AG08395 (cell line): ENCODE measurements at regions not wholly inside any gene's neighbourhood (a gene's known extent, or its start where the extent isn't known, plus 50 kb on each side); places are given as distances from the start of the nearest gene placed in this dataset.
"Not testable (repeated sequence)": the region's sequence is repeated elsewhere in the genome, so short reads cannot be mapped to it uniquely, and the experiment has no call there.

Source experiments
- DNase-seq: peaks from one replicate; pipeline ENCODE4 v3.0.0; 2012; ENCODE audit warnings: mixed read lengths, low spot score

DNA sequence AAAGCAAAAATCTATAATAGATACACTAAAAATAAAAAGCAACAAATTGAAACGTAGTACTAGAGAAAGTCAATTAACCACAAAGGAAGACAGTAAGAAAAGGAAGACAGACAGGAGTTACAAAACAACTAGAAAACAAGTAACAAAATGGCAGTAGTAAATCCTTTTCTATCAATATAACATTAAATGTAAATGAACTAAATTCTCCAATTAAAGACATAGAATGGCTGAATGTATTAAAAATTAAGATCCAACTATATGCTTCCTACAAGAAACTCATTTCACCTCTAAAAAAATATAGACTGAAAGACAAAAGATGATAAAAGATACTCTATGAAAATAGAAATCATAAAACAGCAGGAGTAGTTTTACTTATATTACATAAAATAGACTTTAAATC is 79.1 kb downstream of the CTH start:
- DNase-seq: no peak

DNA sequence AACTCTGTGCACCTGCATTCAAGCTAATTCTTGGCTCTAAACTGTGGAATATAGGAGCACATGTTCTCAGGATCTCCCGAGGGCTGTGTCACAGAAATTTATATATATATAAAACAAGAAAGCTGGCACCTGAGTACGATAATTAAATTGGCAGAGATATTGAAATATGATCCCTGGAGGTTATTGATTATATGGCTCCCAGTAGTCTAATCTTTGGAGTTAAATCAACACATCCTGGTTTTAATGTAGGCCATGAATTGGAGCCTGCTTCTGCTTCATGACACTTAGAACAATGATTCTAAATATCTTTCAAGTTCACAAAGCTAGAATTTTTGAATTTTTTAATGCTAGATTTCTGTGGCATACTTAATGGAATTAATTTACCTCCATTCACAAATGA is 84.3 kb downstream of the CTH start:
- no peak for DNase-seq

DNA sequence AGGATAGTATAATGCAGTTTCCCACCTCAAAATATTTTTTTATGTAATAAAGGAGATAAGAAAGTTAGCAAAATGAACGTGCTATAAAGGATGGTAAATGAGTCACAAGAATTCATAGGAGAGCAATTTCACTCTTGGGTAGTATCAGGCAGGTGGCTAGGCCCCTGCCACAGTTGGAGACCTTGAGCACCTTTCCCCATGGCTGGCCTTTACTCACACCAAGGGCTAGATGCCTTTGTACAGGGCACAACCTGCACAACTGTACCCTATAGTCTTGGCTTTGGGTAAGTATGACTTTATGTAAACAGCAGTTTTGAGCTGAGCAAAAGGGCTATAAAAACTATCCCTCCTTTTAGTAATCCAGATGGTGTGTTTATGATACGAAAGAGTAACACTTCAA is 85.1 kb downstream of the CTH start:
- DNase-seq: no peak

DNA sequence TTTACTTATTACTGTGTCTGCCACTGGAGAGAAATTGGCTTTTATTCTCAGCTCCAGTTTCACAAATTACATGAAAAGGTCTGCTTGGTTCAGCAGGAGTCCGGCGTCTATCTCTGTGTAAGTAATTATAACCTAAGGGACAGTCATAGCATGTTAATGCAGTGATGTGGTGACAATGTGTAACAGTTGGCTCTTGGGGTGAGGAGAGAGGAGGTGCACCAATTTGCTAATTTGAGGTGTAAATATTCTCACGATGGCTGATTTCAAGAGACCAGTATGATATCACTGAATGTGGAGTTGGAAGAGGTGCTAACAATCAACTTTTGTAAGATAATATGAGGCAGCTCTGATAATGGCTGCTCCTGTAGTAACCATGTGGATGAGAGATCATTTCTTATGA is 86.1 kb downstream of the CTH start:
- no peak for DNase-seq

DNA sequence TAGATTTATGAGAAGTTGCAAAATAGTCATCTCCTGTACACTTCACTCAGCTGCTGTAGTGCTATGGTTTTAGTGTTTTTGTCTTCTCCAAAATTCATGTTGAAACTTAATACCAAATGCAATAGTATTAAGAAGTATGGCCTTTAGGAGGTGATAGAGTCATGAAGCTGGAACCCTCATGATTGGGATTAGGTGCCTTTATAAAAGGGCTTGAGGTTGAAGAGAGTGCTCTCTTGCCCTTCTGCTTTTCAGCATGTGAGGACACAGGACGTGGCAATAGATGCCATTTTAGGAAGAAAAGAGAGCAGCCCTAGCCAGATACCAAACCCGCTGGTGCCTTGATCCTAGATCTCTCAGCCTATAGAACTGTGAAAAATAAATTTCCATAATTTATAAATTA is 87.6 kb downstream of the CTH start:
- no peak for DNase-seq

DNA sequence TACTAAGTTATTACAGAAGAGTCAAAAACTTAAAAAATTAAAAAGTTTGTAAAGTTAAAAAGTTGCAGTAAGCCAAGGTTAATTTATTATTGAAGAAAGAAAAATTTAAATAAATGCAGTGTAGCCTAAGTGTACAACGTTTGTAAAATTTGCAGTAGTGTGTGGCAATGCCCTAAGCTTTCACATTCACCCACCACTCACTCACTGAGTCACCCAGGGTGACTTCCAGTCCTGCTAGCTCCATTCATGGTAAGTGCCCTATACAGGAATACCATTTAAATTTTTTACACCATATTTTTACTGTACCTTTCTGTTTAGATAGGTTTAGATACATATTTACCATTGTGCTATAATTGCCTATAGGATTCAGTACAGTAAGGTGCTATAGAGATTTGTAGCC is 88.6 kb downstream of the CTH start:
- no peak for DNase-seq

DNA sequence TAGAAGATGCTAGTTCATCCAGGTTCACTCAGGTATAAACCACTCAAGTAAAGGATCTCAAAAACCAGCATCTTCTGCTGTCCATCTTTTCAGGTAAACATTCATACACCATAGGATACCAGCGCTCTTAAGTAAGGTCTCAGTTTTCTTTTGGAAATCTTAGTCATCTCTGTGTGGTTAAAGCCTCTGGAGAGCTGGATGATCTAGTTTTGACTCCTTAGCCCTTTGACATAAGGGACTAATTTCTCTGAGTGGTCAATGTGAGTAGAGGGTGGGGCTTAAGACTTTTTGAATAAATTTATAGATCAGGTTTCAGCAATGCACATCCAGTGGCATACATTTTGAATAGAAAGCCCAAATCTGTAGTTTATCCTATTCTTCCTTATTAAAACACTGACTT is 92.3 kb downstream of the CTH start:
- DNase-seq: peak; percentile 25

DNA sequence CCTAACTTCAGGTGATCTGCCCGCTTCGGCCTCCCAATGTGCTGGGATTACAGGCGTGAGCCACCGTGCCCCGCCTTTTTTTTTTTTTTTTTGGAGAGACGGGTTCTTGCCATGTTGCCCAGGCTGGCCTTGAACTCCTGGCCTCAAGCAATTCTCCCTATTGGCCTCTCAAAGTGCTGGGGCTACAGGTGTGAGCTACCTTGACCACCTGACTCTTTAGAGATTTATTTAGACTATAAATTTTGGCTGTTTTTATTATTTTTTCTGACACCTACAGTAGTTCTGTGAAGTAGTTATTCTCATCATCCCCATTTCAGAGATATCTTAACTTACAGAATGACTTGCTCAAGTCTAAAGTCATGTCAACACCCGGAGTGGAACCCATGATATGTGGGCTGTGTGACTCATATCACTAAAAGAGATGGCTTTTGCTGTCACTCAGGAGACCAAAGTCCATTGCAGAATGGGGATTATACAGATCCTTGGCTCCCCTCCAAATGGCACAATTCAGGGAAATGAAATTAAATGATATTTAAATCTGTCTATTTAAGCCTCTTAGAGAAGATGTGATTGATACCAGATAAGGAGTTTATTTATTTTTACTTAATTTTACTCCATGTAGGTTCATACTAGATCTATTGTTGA is 93.2 kb downstream of the CTH start:
- DNase-seq: peak; percentile 15

DNA sequence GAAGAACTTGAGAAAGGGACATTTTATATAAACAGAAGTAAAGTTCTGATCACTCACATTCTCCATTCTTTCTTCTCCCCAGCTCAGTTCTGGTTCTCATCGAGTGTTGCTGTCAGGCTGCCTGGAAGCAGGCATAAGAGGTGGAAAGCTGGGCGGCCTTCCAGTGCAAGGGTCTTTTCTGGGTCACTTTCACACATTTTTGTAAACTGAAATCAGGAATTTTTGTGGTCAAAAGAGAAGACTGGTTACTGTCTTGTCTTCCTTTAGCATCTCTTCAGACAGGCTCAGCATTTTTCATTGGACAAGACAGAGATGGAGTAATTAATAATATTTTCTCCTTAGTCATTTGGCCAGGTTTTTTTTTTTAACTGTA is 93.7 kb downstream of the CTH start:
- peak; percentile 67 for DNase-seq

DNA sequence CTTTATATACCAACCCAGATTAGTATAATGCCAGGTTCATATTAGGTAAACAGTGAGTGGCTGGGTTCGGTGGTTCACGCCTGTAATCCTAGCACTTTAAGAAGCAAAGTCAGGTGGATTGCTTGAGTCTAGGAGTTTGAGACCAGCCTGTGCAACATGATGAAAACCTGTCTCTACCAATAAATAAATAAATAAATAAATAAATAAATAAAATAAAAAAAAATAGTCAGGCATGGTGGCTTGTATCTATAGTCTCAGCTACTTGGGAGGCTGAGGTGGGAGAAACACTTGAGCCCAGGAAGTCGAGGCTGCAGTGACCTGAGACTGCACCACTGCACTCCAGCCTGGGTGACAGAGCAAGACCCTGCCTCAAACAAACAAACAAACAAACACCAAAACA is 96.9 kb downstream of the CTH start:
- DNase-seq: not testable (repeated sequence)

DNA sequence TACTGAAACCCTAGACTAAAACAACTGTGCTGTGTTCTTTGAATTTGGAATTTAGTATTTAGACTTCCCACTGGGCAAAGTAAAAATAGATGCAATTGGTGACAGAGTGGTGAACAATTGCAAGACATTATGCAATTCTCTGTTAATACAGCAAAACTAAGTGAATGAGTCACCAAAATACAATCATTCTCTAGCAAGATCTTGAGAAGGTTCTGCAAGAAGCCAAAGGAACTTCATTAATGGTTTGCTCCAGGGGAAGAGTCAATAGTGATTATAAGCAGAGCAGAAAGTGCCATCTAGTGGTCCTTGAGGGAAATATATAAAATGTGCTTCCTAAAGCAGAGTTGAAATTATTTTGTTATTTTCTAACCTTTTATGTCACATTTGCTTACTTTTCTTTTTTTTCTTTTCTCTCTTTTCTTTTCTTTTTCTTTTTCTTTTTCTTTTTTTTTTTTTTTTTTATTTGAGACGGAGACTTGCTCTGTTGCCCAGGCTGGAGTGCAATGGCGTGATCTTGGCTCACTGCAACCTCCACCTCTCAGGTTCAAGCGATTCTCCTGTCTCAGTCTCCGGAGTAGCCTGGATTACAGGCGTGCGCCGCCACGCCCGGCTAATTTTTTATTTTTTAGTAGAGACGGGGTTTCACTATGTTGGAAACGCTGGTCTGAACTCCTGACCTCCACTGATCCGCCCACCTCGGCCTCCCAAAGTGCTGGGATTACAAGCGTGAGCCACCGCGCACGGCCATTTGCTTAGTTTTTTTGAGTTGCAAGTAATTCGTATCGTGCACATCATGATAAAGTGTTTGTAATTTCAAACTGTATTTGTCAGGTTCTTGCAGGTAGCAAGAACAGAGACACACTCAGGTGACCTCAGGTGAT is 99.2 kb downstream of the CTH start:
- DNase-seq: peak; percentile 94

DNA sequence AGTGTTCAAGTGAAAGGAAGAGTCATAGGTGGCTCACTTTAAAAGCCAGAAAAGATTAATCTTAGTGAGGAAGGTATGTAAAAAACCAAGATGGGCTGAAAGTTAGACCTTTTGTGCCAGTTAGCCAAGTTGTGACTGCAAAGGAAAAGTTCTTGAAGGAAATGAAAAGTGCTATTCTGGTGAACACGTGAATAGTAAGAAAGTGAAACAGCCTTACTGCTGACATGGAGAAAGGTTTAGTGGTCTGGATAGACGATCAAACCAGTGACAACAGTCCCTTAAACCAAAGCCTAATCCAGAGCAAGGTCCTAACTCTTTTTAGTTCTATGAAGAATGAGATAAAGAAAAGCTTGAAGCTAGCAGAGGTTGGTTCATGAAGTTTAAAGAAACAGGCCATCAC is 106.4 kb downstream of the CTH start:
- no peak for DNase-seq

DNA sequence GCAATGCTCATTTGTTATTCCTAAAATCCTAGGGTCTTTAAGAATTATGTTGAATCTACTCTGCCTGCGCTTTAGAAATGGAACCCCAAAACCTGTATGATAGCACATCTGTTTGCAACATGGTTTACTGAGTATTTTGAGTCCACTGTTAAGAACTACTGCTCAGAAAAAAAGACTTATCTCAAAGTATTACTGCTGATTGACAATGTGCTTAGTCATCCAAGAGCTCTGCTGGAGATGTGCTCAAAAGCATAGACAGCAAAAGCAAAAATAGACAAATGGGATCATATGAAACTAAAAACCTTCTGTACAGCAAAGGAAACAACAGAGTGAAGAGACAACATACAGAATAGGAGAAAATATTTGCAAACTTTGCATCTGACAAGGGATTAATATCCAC is 107.0 kb downstream of the CTH start:
- DNase-seq: no peak

DNA sequence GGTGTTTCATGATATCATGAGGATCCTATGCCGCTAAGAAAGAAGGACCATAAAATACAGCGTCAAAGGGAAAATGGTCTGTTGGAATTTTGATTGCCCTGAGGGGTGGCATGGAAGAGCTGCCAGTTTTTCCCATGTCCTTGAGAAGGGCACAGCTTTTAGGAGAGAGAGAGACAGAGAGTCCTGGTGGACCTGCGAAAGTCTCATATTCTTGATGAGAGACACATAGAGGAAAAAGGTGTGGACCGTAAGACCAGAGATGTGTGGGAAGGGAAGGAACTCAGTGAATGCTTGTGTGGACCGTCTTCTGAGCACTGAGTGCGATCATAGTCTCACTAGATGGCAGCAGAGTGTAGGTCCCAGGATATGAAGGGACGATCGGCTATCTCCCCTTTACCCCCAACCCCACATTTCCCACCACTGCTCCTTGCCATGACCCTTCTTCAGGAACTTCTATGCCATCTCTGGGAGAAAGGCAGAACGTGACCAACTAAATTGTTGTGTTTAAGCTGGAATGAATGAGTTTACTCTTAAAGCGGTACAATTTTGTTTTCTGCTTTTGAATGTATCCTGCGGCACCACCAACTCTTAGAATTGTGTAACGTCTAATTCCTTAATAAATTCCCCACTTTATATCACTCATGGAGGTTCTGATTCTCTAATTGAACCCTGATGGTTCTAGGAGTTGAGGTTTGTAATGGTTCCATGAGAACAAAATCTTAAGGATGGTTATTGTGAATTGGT is 117.7 kb downstream of the CTH start:
- DNase-seq: peak; percentile 61

DNA sequence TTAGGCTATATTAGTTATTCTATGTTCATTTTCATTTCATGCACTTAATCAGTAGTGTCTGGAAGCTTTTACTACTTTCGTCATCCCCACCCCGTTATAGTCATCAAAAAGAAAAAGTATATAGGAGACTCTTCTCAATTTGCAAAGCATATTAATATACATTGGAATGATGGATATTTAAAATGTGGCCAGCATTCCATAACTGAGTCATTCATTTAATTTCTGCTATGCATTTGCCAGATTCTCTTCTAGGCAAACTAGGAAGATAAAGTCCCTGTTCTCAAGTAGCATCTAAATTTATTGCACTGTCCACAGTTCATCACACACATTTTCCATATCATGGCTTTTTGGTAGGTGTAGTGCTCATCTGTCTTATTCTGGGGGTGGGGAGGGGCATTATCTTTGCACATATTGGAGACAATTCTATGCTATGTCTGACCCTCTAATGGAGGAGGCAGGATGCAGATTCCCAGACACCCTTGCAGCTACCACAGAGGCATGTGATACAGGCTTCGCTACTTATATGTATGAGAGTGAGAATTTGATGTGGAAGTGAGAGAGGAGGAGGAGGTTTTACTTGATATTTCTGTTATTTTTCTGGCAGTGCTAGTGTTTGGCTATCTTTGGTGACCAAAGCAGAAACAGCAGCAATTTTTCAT is 125.8 kb downstream of the CTH start:
- DNase-seq: no peak

DNA sequence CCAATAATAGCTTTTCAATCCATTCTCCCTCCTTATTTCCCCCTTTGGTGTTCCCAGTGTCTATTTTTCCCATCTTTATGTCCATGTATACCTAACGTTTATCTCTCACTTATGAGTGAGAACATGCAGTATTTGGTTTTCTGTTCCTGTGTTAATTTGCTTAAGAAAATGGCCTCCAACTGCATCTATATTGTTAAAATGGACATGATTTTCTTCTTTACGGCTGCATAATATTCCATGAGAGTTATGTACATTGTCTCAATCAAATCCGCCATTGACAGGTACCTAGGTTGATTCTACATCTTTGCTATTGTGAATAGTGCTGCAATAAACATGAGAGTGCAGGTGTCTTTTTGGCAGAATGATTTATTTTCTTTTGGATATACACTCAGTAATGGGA is 126.7 kb downstream of the CTH start:
- DNase-seq: no peak

DNA sequence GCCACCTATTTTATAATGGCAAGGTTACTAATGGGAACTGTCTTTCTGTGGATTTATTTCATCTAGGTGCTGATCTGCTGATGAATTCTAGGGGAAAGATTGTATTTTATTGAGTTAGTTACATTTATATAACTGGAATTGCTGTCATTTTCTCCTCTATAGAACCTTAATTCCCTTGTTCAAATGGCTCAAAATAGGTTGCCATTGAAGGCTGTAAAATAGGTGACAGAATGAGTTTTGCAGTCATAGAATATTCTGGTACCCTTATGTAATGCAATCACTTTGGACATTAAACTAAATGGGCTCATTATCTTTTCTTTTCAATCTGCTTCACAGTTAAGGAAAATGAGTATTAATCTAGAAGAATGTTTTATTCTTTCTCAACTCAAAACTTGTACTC is 131.0 kb downstream of the CTH start:
- no peak for DNase-seq

DNA sequence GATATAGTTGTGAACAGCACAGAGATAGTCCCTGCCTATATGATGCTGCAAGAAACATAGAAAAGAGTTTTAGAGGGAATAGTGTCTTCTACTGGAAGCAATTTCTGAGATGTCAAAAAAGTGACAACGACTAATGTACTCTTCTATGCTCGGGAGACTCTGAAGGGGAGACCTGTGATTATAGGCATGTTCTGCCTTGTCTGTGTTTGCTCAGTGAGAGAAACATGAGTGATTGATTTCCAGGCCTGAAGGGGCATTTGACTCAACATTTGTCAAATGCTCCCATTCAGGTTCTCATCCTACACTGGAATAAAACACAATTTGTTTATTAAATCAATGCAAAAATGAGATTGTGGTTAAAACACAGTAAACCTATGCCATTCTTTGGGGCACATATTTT is 131.8 kb downstream of the CTH start:
- DNase-seq: no peak

DNA sequence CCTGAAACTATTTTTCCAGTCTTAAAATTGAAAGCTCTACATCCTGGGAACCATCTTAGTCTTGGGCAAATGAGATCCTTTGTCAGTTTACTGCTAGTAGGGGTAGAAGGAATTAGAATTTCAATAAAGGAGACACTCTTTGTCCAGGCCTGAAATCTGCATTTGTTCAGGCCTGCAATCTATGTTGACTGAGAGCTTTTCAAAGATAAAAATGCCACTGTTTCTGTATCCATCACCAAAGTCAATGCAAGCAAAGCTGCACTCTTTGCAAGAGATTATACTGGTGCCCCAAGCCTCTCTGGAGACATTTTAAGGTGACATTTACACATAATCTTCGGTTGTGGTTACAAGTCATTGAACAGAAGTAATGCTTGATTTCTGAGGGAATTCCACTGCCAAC is 135.7 kb downstream of the CTH start:
- DNase-seq: no peak

DNA sequence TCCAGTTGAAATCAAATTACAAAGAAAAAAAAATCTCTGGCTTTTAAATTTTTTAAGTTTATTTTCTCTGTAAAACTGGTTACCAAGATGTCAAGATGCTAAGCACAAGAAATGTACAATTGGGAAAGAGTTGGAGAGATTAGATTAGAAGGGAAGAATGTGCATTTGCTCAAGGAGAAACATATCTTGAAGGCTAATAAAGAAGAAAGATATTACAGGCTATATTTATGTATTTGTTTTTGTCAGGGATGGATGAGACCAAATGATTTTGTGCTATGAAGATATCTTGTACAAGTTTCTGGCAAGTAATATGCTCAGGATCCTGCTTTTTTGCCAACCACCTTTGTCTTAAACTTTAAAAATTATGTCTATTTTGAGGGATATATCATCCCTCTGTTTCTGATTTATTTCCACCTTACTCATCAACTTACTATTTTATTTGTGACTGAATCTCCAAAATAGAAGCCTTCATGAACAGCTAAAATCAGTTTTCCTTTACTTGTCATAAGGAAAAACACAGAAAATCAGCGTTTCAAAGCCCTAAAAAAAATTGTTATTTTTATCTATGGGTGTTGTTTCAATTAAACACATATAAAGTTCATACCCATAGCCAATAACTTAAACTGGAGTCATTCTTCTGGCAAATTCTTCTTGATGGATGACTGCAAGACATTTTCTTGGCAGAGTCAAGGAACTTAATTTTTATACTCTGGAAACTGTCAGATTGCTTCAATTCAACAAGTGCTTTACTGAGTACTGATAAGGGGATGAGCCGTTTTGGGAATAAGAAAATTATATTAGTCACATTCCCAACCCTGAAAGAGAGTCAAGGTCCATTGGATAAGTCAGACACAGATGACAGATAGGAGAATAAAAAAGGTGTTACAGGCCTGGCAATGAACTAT is 141.8 kb downstream of the CTH start:
- no peak for DNase-seq

DNA sequence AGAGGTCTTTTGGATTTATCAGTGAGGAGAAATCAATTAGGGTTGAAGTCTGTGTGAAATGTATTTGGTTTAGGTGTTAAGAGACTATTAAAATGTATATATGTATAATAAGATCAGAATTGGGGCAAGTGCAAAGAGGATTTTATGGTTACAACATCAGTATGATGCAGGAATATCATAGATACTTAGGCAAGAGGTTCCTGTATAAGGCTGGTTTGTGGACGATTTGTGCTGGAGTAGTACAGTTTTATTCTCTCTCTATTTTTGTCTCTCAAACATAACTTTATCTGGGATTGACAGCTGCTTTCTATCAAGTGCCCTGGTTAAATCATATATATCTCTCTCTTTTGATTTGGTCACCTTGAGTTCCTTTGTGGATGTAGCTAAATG is 142.5 kb downstream of the CTH start:
- DNase-seq: no peak

DNA sequence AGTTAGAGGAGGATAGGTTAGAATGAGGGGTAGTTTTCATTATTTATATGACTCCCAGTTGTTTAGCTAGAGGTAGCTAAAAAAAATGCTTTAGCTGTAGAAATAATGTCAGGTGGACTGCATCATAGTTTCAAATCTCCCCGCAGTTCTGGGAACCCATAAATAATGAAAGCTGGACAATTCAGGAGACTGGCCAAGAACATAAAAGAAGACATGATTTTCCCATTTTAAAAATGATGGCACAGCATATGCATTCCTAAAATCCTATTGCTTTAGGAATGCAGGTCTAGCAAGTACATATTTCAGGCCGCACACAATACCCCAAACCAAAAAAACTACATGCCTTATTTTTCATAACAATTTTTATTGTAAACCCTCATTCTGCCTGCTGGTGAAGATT is 143.3 kb downstream of the CTH start:
- DNase-seq: no peak
